ENCODE measurements at regions not wholly inside any gene's neighbourhood (a gene's known extent, or its start where the extent isn't known, plus 50 kb on each side); places are given as distances from the start of the nearest gene placed in this dataset.

DNA sequence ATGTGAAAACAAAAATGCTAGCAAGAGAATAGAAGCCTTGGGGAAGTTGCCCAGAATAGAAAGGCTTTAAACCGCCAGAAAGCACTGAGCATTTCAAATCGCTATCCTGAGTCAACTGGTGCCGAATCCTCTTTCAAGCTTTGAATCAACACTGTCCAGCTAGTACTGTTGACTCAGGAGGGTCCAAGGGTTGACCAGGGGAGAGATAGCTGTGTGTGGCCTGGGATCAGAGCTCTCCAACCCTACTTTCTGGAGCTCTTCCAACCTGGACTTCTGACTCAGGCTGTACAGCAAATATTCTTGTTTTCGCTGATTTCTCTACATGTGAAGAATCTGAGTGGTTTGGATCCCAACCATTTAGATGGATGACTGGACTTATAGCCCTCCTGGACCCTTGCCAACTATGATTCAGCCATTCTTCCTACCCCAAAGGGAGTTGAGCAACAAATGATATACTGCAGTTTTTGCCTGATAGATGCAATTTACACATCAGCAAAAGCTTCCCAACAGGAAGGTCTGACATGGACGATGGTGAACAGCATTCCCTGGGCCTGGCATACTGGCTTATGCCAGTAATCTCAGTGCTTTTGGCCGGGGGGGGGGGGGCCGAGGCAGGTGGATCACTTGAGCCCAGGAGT is 154.0 kb upstream of the SDK2 start (continued):
- TF ChIP-seq, protein P1, sequence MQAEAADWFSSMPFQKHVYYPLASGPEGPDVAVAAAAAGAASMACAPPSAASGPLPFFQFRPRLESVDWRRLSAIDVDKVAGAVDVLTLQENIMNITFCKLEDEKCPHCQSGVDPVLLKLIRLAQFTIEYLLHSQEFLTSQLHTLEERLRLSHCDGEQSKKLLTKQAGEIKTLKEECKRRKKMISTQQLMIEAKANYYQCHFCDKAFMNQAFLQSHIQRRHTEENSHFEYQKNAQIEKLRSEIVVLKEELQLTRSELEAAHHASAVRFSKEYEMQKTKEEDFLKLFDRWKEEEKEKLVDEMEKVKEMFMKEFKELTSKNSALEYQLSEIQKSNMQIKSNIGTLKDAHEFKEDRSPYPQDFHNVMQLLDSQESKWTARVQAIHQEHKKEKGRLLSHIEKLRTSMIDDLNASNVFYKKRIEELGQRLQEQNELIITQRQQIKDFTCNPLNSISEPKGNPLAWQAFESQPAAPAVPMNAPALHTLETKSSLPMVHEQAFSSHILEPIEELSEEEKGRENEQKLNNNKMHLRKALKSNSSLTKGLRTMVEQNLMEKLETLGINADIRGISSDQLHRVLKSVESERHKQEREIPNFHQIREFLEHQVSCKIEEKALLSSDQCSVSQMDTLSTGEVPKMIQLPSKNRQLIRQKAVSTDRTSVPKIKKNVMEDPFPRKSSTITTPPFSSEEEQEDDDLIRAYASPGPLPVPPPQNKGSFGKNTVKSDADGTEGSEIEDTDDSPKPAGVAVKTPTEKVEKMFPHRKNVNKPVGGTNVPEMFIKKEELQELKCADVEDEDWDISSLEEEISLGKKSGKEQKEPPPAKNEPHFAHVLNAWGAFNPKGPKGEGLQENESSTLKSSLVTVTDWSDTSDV (CRISPR knock-in tag; IDR thresholded peaks at IDR 0.05) = no peak
- TF ChIP-seq JUNB (CRISPR knock-in tag; IDR thresholded peaks at IDR 0.05; ENCODE audit: borderline replicate concordance) (peak; percentile 89), ZNF282 (IDR thresholded peaks at IDR 0.05; ENCODE audit: partially characterized antibody) (no peak), HNRNPL (IDR thresholded peaks at IDR 0.05; ENCODE audit: low read depth, low read length) (no peak), ZNF703 (CRISPR knock-in tag; IDR thresholded peaks at IDR 0.05; ENCODE audit: borderline replicate concordance) (no peak), KLF13 (CRISPR knock-in tag; IDR thresholded peaks at IDR 0.05) (no peak), ZSCAN29 (CRISPR knock-in tag; conservative IDR thresholded peaks at IDR 0.05) (peak; percentile 93), U2AF1 (optimal IDR thresholded peaks at IDR 0.05; ENCODE audit: low read depth, low read length) (no peak), NFYC (CRISPR knock-in tag; IDR thresholded peaks at IDR 0.05) (peak; percentile 39; the same call in 1 of the 2 replicates), ZBTB20 (CRISPR knock-in tag; IDR thresholded peaks at IDR 0.05; ENCODE audit: borderline replicate concordance, low read depth) (peak; percentile 73; the same call in 1 of the 2 replicates), HOXA3 (CRISPR knock-in tag; IDR thresholded peaks at IDR 0.05) (peak; percentile 85)
- TF ChIP-seq, protein P2, sequence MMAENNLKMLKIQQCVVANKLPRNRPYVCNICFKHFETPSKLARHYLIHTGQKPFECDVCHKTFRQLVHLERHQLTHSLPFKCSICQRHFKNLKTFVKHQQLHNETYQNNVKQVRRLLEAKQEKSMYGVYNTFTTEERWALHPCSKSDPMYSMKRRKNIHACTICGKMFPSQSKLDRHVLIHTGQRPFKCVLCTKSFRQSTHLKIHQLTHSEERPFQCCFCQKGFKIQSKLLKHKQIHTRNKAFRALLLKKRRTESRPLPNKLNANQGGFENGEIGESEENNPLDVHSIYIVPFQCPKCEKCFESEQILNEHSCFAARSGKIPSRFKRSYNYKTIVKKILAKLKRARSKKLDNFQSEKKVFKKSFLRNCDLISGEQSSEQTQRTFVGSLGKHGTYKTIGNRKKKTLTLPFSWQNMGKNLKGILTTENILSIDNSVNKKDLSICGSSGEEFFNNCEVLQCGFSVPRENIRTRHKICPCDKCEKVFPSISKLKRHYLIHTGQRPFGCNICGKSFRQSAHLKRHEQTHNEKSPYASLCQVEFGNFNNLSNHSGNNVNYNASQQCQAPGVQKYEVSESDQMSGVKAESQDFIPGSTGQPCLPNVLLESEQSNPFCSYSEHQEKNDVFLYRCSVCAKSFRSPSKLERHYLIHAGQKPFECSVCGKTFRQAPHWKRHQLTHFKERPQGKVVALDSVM (CRISPR knock-in tag; IDR thresholded peaks at IDR 0.05) = peak; percentile 52; the same call in 1 of the 2 replicates
- TF ChIP-seq, protein P3, sequence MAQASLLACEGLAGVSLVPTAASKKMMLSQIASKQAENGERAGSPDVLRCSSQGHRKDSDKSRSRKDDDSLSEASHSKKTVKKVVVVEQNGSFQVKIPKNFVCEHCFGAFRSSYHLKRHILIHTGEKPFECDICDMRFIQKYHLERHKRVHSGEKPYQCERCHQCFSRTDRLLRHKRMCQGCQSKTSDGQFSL (CRISPR knock-in tag; IDR thresholded peaks at IDR 0.05) = peak; percentile 67; the same call in 1 of the 2 replicates
- TF ChIP-seq, protein P4, sequence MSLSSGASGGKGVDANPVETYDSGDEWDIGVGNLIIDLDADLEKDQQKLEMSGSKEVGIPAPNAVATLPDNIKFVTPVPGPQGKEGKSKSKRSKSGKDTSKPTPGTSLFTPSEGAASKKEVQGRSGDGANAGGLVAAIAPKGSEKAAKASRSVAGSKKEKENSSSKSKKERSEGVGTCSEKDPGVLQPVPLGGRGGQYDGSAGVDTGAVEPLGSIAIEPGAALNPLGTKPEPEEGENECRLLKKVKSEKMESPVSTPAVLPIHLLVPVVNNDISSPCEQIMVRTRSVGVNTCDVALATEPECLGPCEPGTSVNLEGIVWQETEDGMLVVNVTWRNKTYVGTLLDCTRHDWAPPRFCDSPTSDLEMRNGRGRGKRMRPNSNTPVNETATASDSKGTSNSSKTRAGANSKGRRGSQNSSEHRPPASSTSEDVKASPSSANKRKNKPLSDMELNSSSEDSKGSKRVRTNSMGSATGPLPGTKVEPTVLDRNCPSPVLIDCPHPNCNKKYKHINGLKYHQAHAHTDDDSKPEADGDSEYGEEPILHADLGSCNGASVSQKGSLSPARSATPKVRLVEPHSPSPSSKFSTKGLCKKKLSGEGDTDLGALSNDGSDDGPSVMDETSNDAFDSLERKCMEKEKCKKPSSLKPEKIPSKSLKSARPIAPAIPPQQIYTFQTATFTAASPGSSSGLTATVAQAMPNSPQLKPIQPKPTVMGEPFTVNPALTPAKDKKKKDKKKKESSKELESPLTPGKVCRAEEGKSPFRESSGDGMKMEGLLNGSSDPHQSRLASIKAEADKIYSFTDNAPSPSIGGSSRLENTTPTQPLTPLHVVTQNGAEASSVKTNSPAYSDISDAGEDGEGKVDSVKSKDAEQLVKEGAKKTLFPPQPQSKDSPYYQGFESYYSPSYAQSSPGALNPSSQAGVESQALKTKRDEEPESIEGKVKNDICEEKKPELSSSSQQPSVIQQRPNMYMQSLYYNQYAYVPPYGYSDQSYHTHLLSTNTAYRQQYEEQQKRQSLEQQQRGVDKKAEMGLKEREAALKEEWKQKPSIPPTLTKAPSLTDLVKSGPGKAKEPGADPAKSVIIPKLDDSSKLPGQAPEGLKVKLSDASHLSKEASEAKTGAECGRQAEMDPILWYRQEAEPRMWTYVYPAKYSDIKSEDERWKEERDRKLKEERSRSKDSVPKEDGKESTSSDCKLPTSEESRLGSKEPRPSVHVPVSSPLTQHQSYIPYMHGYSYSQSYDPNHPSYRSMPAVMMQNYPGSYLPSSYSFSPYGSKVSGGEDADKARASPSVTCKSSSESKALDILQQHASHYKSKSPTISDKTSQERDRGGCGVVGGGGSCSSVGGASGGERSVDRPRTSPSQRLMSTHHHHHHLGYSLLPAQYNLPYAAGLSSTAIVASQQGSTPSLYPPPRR (CRISPR knock-in tag; IDR thresholded peaks at IDR 0.05; ENCODE audit: borderline replicate concordance) = peak; percentile 92
- TF ChIP-seq, protein P5, sequence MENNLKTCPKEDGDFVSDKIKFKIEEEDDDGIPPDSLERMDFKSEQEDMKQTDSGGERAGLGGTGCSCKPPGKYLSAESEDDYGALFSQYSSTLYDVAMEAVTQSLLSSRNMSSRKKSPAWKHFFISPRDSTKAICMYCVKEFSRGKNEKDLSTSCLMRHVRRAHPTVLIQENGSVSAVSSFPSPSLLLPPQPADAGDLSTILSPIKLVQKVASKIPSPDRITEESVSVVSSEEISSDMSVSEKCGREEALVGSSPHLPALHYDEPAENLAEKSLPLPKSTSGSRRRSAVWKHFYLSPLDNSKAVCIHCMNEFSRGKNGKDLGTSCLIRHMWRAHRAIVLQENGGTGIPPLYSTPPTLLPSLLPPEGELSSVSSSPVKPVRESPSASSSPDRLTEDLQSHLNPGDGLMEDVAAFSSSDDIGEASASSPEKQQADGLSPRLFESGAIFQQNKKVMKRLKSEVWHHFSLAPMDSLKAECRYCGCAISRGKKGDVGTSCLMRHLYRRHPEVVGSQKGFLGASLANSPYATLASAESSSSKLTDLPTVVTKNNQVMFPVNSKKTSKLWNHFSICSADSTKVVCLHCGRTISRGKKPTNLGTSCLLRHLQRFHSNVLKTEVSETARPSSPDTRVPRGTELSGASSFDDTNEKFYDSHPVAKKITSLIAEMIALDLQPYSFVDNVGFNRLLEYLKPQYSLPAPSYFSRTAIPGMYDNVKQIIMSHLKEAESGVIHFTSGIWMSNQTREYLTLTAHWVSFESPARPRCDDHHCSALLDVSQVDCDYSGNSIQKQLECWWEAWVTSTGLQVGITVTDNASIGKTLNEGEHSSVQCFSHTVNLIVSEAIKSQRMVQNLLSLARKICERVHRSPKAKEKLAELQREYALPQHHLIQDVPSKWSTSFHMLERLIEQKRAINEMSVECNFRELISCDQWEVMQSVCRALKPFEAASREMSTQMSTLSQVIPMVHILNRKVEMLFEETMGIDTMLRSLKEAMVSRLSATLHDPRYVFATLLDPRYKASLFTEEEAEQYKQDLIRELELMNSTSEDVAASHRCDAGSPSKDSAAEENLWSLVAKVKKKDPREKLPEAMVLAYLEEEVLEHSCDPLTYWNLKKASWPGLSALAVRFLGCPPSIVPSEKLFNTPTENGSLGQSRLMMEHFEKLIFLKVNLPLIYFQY (CRISPR knock-in tag; IDR thresholded peaks at IDR 0.05; ENCODE audit: borderline replicate concordance) = peak; percentile 60; the same call in 1 of the 2 replicates

Measured in HepG2 (cell line).